Neural cell (in vitro differentiated cells): ENCODE measurements at regions not wholly inside any gene's neighbourhood (a gene's known extent, or its start where the extent isn't known, plus 50 kb on each side); places are given as distances from the start of the nearest gene placed in this dataset.

Experiments
- EP300 ChIP-seq: fragments of 450-650 bp; conservative IDR thresholded peaks from 2 replicates; pipeline ENCODE4 v1.6.1; 2014; ENCODE audit warnings: antibody characterized with exemption, mild to moderate bottlenecking, moderate library complexity; ENCODE audit not compliant: poor library complexity, severe bottlenecking
- TF ChIP-seq, protein P1 (sequence below): fragments of 450-650 bp; IDR thresholded peaks from 2 replicates; pipeline ENCODE4 v1.5.1; 2014; ENCODE audit warnings: antibody characterized with exemption, mild to moderate bottlenecking, moderate library complexity; ENCODE audit not compliant: poor library complexity, severe bottlenecking

DNA sequence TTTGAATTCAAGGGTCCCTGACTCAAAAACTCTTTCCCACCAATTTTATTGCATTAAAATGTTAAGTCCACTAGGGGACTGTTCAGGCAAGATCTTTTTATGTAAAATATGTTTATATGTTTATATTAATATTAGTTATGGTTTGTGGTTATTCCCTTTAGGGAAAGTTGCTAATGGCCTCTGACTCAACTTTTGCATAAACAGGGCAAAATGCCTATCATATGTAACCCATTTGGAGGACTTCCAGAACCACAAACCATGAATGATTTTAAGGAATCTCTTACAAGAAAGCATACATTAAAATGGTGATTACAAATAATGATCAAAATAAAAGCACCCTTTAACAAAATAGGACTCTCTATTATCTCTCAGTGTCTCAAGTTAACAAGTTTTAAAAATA, 1484.5 kb upstream of the ZEB2 start:
- no peak for TF ChIP-seq EP300
- TF ChIP-seq, protein P1, sequence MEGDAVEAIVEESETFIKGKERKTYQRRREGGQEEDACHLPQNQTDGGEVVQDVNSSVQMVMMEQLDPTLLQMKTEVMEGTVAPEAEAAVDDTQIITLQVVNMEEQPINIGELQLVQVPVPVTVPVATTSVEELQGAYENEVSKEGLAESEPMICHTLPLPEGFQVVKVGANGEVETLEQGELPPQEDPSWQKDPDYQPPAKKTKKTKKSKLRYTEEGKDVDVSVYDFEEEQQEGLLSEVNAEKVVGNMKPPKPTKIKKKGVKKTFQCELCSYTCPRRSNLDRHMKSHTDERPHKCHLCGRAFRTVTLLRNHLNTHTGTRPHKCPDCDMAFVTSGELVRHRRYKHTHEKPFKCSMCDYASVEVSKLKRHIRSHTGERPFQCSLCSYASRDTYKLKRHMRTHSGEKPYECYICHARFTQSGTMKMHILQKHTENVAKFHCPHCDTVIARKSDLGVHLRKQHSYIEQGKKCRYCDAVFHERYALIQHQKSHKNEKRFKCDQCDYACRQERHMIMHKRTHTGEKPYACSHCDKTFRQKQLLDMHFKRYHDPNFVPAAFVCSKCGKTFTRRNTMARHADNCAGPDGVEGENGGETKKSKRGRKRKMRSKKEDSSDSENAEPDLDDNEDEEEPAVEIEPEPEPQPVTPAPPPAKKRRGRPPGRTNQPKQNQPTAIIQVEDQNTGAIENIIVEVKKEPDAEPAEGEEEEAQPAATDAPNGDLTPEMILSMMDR = no peak
